ENCODE measurements at regions not wholly inside any gene's neighbourhood (a gene's known extent, or its start where the extent isn't known, plus 50 kb on each side); places are given as distances from the start of the nearest gene placed in this dataset.

GRCh38 chr9:89850631-89851325, 246.0 kb downstream of the GADD45G start:
- H3K79me1 ChIP-seq (ENCODE audit: low read depth, low read length), result no peaks in the 10 kb centered on the region
- H3K79me2 ChIP-seq (ENCODE audit: control insufficient read depth in 1 of 2, insufficient read depth in 2 of 2, low read length in 2 of 2), result no peaks in the 10 kb centered on the region
- H2AFZ ChIP-seq (ENCODE audit: low read length), result no peak overlapping the region
- no peaks in the 10 kb centered on the region for H3K36me3 ChIP-seq (ENCODE audit: control insufficient read depth in 2 of 4, insufficient read depth in 4 of 4, low read length in 3 of 4)
- no peak overlapping the region for H2AK5ac ChIP-seq (ENCODE audit: low read depth, low read length)
- H3K4me3 ChIP-seq (ENCODE audit: extremely low read depth in 1 of 4, insufficient read depth in 2 of 4, low read depth in 3 of 4, low read length in 4 of 4), result no peak overlapping the region
- no peak overlapping the region for H3K23ac ChIP-seq (ENCODE audit: insufficient read length)
- H3K18ac ChIP-seq (ENCODE audit: extremely low read depth, low read length), result no peak overlapping the region
- H3K27me3 ChIP-seq (replicated peaks in 1 of 4; ENCODE audit: control insufficient read depth in 3 of 4, extremely low read depth in 1 of 4, insufficient read depth in 3 of 4, low read length in 3 of 4), result no peaks in the 10 kb centered on the region
- no peak overlapping the region for H3K4ac ChIP-seq (replicated peaks; ENCODE audit: insufficient read length, low read depth, low read length)
- DNase-seq (ENCODE audit: low read depth in 1 of 2, low spot score in 2 of 2), result no peak
- H3K4me1 ChIP-seq (replicated peaks in 1 of 4; ENCODE audit: control insufficient read depth in 3 of 4, insufficient read depth in 4 of 4, low read length in 3 of 4), result 0 out of 7 replicates have a peak, but pooled peaks cover 0 to 3% (median 0%) of the 10 kb centered on the region in 4 experiments
- H2BK20ac ChIP-seq (ENCODE audit: low read length), result no peak overlapping the region
- H3K27ac ChIP-seq (ENCODE audit: low read depth, low read length), result no peak overlapping the region
- FAIRE-seq, result no peak
- no peak overlapping the region for H3K56ac ChIP-seq (replicated peaks; ENCODE audit: insufficient read length, low read depth, low read length)
- 90% methylated on average over 7 of the region's 7 CpGs; no CpG with 5 or more reads in 1 of the 2 experiments for WGBS, 2 experiments (ENCODE audit: extremely low coverage in 1 of 2, insufficient coverage in 1 of 2, insufficient read length in 1 of 2, insufficient replicate concordance in 2 of 2, low coverage in 1 of 2, low lambda C conversion rate in 2 of 2, missing lambda C conversion rate in 1 of 2)
- H2BK15ac ChIP-seq (ENCODE audit: low read length), result no peak overlapping the region
- CTCF ChIA-PET (ENCODE audit: partially characterized antibody), result interaction anchor here (0.9 to 1.0 kb wide), 2 partner anchors 249 to 258 kb away, joined by 3 read pairs; no protein-coding TSS in a partner anchor
- H2BK120ac ChIP-seq (replicated peaks; ENCODE audit: low read depth, low read length), result no peak overlapping the region
- H2BK12ac ChIP-seq (ENCODE audit: low read depth, low read length), result no peak overlapping the region
- POLR2A ChIA-PET (ENCODE audit: partially characterized antibody), result no interaction called here
- no peak overlapping the region for H3K4me2 ChIP-seq (ENCODE audit: insufficient read depth in 1 of 2, low read depth in 2 of 2, low read length in 2 of 2)
- peaks cover 0 to 4% of the 10 kb centered on the region in 2 experiments for H4K20me1 ChIP-seq (replicated peaks in 1 of 2; ENCODE audit: control insufficient read depth in 1 of 2, insufficient read depth in 2 of 2, low read length in 2 of 2)
- no peak overlapping the region for H2BK5ac ChIP-seq (ENCODE audit: low read depth, low read length)
- no peak overlapping the region for H3K14ac ChIP-seq (ENCODE audit: insufficient read length)
- no peak overlapping the region for H4K5ac ChIP-seq (ENCODE audit: insufficient read length, low read depth, low read length)
- no peak overlapping the region for H3K9ac ChIP-seq (replicated peaks in 1 of 4; ENCODE audit: extremely low read depth in 1 of 4, low read depth in 3 of 4, low read length in 3 of 4)
- no peak overlapping the region for H4K8ac ChIP-seq (ENCODE audit: extremely low read depth, insufficient read depth, low read length)
- no peaks in the 10 kb centered on the region; the same call in 1 of the 2 replicates for H3K23me2 ChIP-seq (ENCODE audit: low read depth, low read length)
- no peaks in the 10 kb centered on the region for H3K9me3 ChIP-seq (ENCODE audit: insufficient read depth in 2 of 2, low read depth in 1 of 2, low read length in 1 of 2)
- no peak overlapping the region for H4K91ac ChIP-seq (replicated peaks; ENCODE audit: insufficient read length, low read length)
- TF ChIP-seq RAD21 (IDR thresholded peaks at IDR 0.05 in 1 of 2, conservative IDR thresholded peaks at IDR 0.05 in 1 of 2; ENCODE audit: low read depth in 2 of 2, low read length in 2 of 2) (no peak), RNF2 (IDR thresholded peaks at IDR 0.05; ENCODE audit: borderline replicate concordance, low read depth, low read length, missing control alignments, poor library complexity, severe bottlenecking) (no peak), SIX5 (IDR thresholded peaks at IDR 0.05; ENCODE audit: low read depth, low read length) (no peak)

All from H1 (cell line).